Endometrial microvascular endothelial cells (primary cell): ENCODE measurements at regions not wholly inside any gene's neighbourhood (a gene's known extent, or its start where the extent isn't known, plus 50 kb on each side); places are given as distances from the start of the nearest gene placed in this dataset.

Experiments used
- in situ Hi-C: cut with HindIII; loops from 2 replicates; pipeline ENCODE4 v1.10.0; 2017; ENCODE audit warnings: low sequenced_read_pairs, low pct_unique_long_range_greater_than_20kb; ENCODE audit errors: inconsistent ontology term

GRCh38 chr1:198858033-198858432 is 219.2 kb downstream of the PTPRC start:
- in situ Hi-C loops = no loop called here

GRCh38 chr1:198860371-198860770 is 221.5 kb downstream of the PTPRC start:
- in situ Hi-C loops = no loop called here

- in situ Hi-C loops = no loop called here
Measured at GRCh38 chr1:198861636-198862035, 222.8 kb downstream of the PTPRC start.

GRCh38 chr1:198864695-198865094 is 225.9 kb downstream of the PTPRC start:
- in situ Hi-C loops = no loop called here

GRCh38 chr1:198865319-198865718 is 226.5 kb downstream of the PTPRC start:
- in situ Hi-C loops = no loop called here

GRCh38 chr1:198867182-198867581 is 228.3 kb downstream of the PTPRC start:
- in situ Hi-C loops = no loop called here

- in situ Hi-C loops = no loop called here
Measured at GRCh38 chr1:198873696-198874230, 234.9 kb downstream of the PTPRC start.

GRCh38 chr1:198876371-198876871 is 237.6 kb downstream of the PTPRC start:
- in situ Hi-C loops = no loop called here

- in situ Hi-C loops = no loop called here
Measured at GRCh38 chr1:198878566-198878965, 239.7 kb downstream of the PTPRC start.

GRCh38 chr1:198879711-198880306 is 241.0 kb downstream of the PTPRC start:
- in situ Hi-C loops = no loop called here

GRCh38 chr1:198880397-198880796 is 241.6 kb downstream of the PTPRC start:
- in situ Hi-C loops = no loop called here

GRCh38 chr1:198880818-198881597 is 242.2 kb downstream of the PTPRC start:
- in situ Hi-C loops = no loop called here

- in situ Hi-C loops = no loop called here
Measured at GRCh38 chr1:198883184-198883583, 244.3 kb downstream of the PTPRC start.

GRCh38 chr1:198887866-198888265 is 249.0 kb downstream of the PTPRC start:
- in situ Hi-C loops = no loop called here

- in situ Hi-C loops = no loop called here
Measured at GRCh38 chr1:198888379-198888943, 249.6 kb downstream of the PTPRC start.

- in situ Hi-C loops = no loop called here
Measured at GRCh38 chr1:198889101-198889500, 250.3 kb downstream of the PTPRC start.

- in situ Hi-C loops = no loop called here
Measured at GRCh38 chr1:198889749-198890148, 250.9 kb downstream of the PTPRC start.

GRCh38 chr1:198890214-198890930 is 251.5 kb downstream of the PTPRC start:
- in situ Hi-C loops = no loop called here

GRCh38 chr1:198892065-198892464 is 253.2 kb downstream of the PTPRC start:
- in situ Hi-C loops = no loop called here
